NCI-H187 treated with DMSO at 0.1 percent for 48 hours (cell line): ENCODE measurements at regions not wholly inside any gene's neighbourhood (a gene's known extent, or its start where the extent isn't known, plus 50 kb on each side); places are given as distances from the start of the nearest gene placed in this dataset.
A peak's percentile ranks its signal among the peaks of the same experiment; 100 is the strongest.

Source experiments
- DNase-seq: peaks from one replicate; lab custom pipeline; 2025; lab: John Stamatoyannopoulos, UW

- DNase-seq = no peak
Measured at GRCh38 chr2:64317707-64318475, 136.1 kb upstream of the LGALSL start.

DNA sequence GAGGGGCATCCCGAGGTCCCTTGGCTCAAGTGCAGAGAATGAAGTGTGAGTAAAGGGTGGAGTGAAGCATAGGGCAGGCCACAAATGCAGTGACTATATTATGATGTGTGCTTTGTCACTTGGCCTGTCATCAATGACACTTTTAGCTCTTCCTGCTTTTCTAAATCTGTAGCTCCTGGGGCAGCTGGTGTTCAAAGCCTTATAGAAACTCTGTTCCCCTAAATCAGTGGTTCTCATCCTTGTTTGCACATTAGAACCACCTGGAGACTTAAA, 135.6 kb upstream of the LGALSL start:
- DNase-seq = no peak

GRCh38 chr2:64319896-64320295, 134.1 kb upstream of the LGALSL start:
- peak; percentile 29 for DNase-seq

DNA sequence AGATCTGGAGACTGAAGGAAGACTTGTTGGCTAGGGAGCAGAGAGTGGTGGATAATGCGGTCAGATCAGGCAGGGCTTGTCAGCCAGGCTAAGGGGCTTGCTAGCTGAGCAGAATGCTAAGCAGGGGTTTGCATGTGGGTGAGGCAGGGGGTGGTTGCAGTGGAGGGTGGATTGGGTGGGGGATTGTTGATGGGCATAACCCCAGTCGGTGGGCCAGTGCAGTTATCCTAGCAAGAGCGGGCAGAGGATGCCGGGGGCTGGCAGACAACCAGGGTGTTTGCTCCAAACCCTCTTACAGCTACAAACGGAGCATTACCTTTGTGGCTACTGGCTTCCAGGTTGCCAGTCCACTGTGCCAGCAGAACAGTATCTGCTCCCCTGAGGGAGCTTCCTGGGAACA, 131.5 kb upstream of the LGALSL start:
- no peak for DNase-seq

DNA sequence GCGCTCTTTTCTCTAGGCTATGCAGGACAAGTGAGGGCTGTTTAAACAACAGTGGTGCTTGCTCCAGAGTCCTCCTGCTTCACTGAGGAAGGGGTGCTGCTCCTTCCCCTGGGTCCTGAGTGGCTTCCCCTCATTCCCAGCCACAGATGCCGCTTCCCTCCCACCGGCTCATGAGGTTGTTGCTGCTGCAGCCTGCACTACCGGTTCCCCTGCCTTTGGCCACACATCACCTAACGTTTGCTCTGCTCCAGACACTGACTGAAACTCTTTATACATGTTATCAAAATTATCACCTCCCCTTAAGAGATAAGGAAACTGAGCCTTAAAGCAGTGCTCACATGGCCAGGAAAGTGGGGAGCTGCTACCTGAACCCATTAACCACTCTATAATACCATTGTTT, 130.8 kb upstream of the LGALSL start:
- DNase-seq = no peak

DNA sequence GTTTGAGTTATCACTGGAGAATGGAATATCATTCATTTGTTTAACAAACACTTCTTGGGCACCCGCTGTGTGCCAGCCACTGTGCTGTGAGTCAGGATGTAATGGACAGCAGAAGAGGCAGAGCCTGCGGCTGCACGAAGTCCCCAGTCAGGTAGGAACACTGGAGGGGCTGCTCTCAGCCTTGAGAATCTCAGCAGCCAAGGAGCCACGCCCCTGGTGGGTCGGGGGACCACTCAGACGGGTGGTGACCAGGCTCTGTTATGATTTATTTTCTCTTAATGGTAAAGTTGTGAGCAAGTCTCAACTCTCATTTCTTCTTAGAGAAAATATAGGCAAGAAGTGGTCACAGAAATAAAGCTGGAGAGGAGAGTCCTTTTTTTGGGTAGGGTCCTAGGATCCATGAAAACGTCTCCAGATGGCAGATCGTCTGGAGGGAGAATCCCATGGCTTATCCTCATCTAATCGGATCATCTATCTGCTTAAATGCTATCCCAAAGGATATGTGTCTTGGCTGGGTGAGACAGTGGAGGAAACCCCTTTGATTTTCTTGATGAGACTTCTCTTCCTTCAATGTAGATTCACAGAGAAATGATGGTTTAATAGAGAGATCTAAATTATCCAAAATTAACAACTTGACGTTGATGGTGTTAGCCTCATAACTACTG, 129.1 kb upstream of the LGALSL start:
- DNase-seq = no peak

DNA sequence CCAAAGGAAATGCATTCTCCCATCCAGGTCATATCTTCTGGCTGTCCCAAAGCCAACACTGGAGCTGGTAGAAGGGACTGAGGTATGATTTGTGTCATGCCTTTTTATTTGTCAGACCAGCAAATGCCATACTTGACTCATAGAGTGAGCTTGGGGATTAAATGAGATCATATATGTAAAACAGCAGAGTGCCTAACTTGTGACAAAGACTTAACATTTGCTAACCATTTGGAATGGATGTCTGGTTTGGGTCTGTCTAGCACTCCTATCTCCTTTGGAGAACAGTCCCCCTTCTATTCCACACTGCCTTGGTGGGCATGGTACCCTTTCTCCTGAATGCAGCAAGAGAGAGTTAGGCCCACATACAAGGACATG, 128.5 kb upstream of the LGALSL start:
- DNase-seq = no peak

DNA sequence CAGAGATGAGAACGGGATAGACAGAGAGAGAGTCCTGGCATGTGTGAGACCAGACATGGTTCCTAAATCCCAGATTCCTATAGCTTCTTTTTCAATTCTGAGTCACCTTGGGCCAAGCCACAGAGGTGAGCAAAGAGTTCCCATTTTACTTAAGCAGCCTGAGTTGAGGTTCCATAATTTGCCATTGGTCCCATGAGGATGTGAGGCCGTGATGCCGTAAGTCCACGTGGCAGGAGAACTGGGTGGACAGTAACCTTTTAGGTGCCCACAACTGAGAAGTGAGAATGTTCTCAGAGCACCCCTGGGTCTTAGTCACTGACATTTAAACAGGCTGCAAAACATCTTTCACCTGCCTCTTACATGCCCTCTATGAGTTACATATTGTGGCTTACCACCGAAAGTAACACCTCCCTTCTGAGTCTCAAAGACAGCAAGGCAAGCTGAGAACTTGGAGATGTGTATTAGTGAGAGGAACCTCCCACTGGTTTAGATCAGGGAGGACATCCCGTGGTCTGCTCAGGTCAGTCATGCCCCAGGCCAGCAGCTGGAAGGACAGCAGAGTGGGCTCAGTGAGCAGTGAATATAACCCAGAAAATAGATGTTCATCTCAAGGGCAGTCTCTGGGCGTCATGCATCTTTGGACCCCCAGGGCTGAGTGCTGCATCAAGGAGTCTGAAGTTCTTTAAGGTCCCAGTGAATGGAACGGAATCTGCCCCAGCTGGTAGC, 127.9 kb upstream of the LGALSL start:
- DNase-seq = no peak

GRCh38 chr2:64326578-64327050, 127.3 kb upstream of the LGALSL start:
- no peak for DNase-seq

- DNase-seq = no peak
Measured at GRCh38 chr2:64327129-64327509, 126.8 kb upstream of the LGALSL start.

DNA sequence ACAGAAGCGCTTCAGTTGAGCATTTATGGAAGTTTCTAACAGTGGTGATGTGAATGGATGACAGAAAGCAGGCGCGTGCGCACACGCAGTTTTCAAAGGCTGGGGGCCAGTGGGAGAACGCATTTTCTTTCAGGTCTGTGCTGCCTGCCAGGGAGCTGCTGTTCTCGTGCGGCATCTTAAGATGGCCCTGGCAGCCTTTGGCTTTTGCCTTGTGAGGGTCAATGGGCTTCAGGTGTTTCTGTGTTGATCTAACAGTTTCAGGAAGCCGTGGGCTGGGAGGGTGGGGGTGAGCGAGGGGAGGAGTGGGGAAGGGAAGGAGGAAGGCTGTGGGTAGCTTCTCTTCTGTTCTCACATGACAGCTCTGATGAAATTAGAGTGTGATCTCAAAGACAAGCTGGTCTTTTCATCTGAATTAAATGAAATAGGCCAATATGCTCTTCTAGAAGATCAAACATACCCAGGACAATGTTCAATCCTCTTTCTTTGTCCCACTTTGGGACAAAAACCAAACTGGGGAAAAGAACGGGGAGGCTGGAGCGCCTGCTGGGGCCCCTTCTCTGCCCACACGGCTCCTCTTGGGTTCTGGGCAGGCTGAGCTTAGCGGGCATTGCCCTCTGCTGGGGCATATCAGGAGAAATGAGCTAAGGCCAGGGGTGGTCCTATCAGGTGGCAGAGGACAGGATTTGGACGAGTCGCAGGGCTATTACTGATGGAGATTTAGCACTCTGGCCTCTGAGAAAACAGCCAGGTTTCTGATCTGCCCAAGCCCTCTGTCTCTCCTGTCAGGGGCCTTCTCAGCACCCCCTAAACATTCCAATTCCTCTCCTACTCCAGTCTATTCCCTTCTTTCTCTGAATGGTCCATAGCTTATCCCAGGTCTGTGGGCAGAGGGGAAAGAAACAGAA, 126.2 kb upstream of the LGALSL start:
- DNase-seq = no peak

GRCh38 chr2:64328415-64328722, 125.6 kb upstream of the LGALSL start:
- DNase-seq = no peak

DNA sequence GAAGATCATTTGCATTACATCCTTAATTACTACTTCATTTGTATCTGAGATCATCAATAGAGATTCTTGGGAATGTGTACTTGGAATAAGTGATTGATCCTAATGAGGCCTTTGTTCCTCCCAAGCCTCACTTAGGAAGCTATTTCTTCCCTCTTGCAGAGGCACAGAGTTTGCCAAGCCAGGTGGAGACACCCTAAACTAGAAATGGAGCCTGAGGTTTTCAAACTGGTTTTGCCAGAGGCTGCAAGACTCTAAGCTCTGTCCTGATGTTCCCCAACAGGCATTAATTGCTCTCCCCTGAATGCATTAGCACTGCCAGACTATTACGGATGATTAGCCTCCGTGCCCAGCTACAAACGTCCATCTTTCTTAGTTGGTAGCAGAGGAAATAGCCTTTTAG, 125.2 kb upstream of the LGALSL start:
- DNase-seq = no peak

DNA sequence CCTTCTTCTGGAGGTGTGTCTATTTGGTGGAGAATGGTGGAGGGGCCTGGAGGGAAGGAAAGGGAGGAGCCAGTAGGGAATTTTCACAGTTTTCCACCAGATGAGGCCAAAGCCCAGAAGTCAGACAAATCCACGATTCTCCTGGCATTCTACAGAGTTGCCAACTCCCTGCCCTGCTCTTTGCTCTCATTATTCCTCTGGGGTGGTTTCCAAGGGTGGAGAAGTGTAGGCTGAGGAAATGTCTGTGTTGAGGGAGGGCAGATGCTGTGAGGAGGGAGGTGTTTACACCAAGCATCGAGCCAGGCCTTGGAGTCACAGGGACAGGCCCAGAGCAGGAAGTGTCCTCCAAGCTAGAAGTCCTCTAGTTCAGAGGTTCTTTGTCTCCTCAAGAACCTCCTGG, 124.1 kb upstream of the LGALSL start:
- no peak for DNase-seq

GRCh38 chr2:64330281-64331113, 123.5 kb upstream of the LGALSL start:
- peak; percentile 68 for DNase-seq

GRCh38 chr2:64331114-64331645, 122.8 kb upstream of the LGALSL start:
- DNase-seq = no peak

GRCh38 chr2:64331849-64332699, 121.9 kb upstream of the LGALSL start:
- DNase-seq = no peak

DNA sequence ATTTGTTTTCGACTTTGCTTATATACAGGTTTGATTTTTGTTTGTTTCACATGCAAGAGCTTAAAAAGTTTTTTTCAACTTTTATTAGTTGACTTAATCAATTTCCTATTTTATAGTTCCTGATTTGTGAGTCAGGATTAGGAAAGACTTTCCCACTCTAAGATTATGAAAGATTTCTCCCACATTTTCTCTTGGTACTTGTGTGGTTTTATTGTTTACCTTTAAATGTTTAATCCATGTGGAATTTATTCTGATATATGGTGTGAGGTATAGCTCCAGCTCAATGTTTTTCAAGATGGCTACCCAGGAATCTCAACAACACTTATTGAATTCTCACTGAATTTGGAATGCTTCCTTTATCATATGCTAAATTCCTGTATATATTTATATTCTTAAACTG, 117.8 kb upstream of the LGALSL start:
- DNase-seq = no peak

GRCh38 chr2:64337314-64337713, 116.6 kb upstream of the LGALSL start:
- DNase-seq = no peak

GRCh38 chr2:64338108-64338507, 115.9 kb upstream of the LGALSL start:
- DNase-seq = no peak
